ENCODE measurements at regions not wholly inside any gene's neighbourhood (a gene's known extent, or its start where the extent isn't known, plus 50 kb on each side); places are given as distances from the start of the nearest gene placed in this dataset.

GRCh38 chr13:91031508-91031907 is 316.0 kb upstream of the MIR17HG start:
- no peak for TF ChIP-seq CTCF (IDR thresholded peaks at IDR 0.05)
- TF ChIP-seq POLR2A (IDR thresholded peaks at IDR 0.05): no peak
